ENCODE measurements at regions not wholly inside any gene's neighbourhood (a gene's known extent, or its start where the extent isn't known, plus 50 kb on each side); places are given as distances from the start of the nearest gene placed in this dataset.

GRCh38 chr16:51430716-51431369, 279.8 kb upstream of the SALL1 start:
- no peak for DNase-seq (ENCODE audit: low read depth)

GRCh38 chr16:51429041-51429440, 278.0 kb upstream of the SALL1 start:
- DNase-seq (ENCODE audit: low read depth) = no peak

GRCh38 chr16:51427085-51427484, 276.0 kb upstream of the SALL1 start:
- DNase-seq (ENCODE audit: low read depth) = no peak

- DNase-seq (ENCODE audit: low read depth) = no peak
These were observed 275.2 kb upstream of the SALL1 start for GRCh38 chr16:51426276-51426675.

GRCh38 chr16:51420247-51420646, 269.2 kb upstream of the SALL1 start:
- DNase-seq (ENCODE audit: low read depth) = no peak

GRCh38 chr16:51419768-51420167, 268.7 kb upstream of the SALL1 start:
- DNase-seq (ENCODE audit: low read depth) = no peak

- no peak for DNase-seq (ENCODE audit: low read depth)
These were observed 267.2 kb upstream of the SALL1 start for GRCh38 chr16:51418258-51418657.

GRCh38 chr16:51416926-51417325, 265.9 kb upstream of the SALL1 start:
- DNase-seq (ENCODE audit: low read depth) = peak; percentile 23

- DNase-seq (ENCODE audit: low read depth) = no peak
These were observed 259.1 kb upstream of the SALL1 start for GRCh38 chr16:51410125-51410524.

GRCh38 chr16:51409001-51409675, 258.1 kb upstream of the SALL1 start:
- DNase-seq (ENCODE audit: low read depth) = no peak

- DNase-seq (ENCODE audit: low read depth) = no peak
These were observed 257.3 kb upstream of the SALL1 start for GRCh38 chr16:51408357-51408756.

GRCh38 chr16:51407921-51408320, 256.9 kb upstream of the SALL1 start:
- DNase-seq (ENCODE audit: low read depth) = no peak

GRCh38 chr16:51407199-51407598, 256.1 kb upstream of the SALL1 start:
- DNase-seq (ENCODE audit: low read depth) = no peak

- DNase-seq (ENCODE audit: low read depth) = no peak
These were observed 254.3 kb upstream of the SALL1 start for GRCh38 chr16:51405361-51405760.

- no peak for DNase-seq (ENCODE audit: low read depth)
These were observed 253.3 kb upstream of the SALL1 start for GRCh38 chr16:51404386-51404785.

- peak; percentile 47 for DNase-seq (ENCODE audit: low read depth)
These were observed 251.7 kb upstream of the SALL1 start for GRCh38 chr16:51402785-51403184.

GRCh38 chr16:51402298-51402697, 251.2 kb upstream of the SALL1 start:
- DNase-seq (ENCODE audit: low read depth) = no peak

GRCh38 chr16:51401673-51402072, 250.6 kb upstream of the SALL1 start:
- DNase-seq (ENCODE audit: low read depth) = no peak

- no peak for DNase-seq (ENCODE audit: low read depth)
These were observed 249.0 kb upstream of the SALL1 start for GRCh38 chr16:51399908-51400670.

GRCh38 chr16:51394421-51394820, 243.4 kb upstream of the SALL1 start:
- no peak for DNase-seq (ENCODE audit: low read depth)

- DNase-seq (ENCODE audit: low read depth) = no peak
These were observed 242.4 kb upstream of the SALL1 start for GRCh38 chr16:51393381-51394005.

- peak; percentile 48 for DNase-seq (ENCODE audit: low read depth)
These were observed 241.6 kb upstream of the SALL1 start for GRCh38 chr16:51392521-51393187.

Measured in fibroblast of the conjunctiva (primary cell).